ENCODE measurements at regions not wholly inside any gene's neighbourhood (a gene's known extent, or its start where the extent isn't known, plus 50 kb on each side); places are given as distances from the start of the nearest gene placed in this dataset.

GRCh38 chr17:63329876-63330275 is 116.2 kb downstream of the CYB561 start:
- TF ChIP-seq CTCF (IDR thresholded peaks at IDR 0.05) = no peak

- TF ChIP-seq CTCF (IDR thresholded peaks at IDR 0.05) = no peak
Observed at GRCh38 chr17:63331301-63332061, 114.6 kb downstream of the CYB561 start.

GRCh38 chr17:63332286-63332685 is 113.8 kb downstream of the CYB561 start:
- TF ChIP-seq CTCF (IDR thresholded peaks at IDR 0.05) = no peak

- TF ChIP-seq CTCF (IDR thresholded peaks at IDR 0.05) = no peak
Observed at GRCh38 chr17:63333869-63334268, 112.2 kb downstream of the CYB561 start.

GRCh38 chr17:63335831-63336230 is 110.3 kb downstream of the CYB561 start:
- no peak for TF ChIP-seq CTCF (IDR thresholded peaks at IDR 0.05)

GRCh38 chr17:63337579-63337978 is 108.5 kb downstream of the CYB561 start:
- no peak for TF ChIP-seq CTCF (IDR thresholded peaks at IDR 0.05)

GRCh38 chr17:63338272-63338671 is 107.8 kb downstream of the CYB561 start:
- no peak for TF ChIP-seq CTCF (IDR thresholded peaks at IDR 0.05)

GRCh38 chr17:63341276-63341675 is 104.8 kb downstream of the CYB561 start:
- TF ChIP-seq CTCF (IDR thresholded peaks at IDR 0.05) = no peak

Data from LNCAP (cell line).